HG02678 (cell line): ENCODE measurements at regions not wholly inside any gene's neighbourhood (a gene's known extent, or its start where the extent isn't known, plus 50 kb on each side); places are given as distances from the start of the nearest gene placed in this dataset.
"Not testable (repeated sequence)": the region's sequence is repeated elsewhere in the genome, so short reads cannot be mapped to it uniquely, and the experiment has no call there.

Source experiments
- ATAC-seq: cut with Tn5 transposase; IDR thresholded peaks from one replicate; pipeline ENCODE4 v1.9.1; 2021; ENCODE audit warnings: mild to moderate bottlenecking, moderate library complexity; ENCODE audit not compliant: unreplicated experiment

DNA sequence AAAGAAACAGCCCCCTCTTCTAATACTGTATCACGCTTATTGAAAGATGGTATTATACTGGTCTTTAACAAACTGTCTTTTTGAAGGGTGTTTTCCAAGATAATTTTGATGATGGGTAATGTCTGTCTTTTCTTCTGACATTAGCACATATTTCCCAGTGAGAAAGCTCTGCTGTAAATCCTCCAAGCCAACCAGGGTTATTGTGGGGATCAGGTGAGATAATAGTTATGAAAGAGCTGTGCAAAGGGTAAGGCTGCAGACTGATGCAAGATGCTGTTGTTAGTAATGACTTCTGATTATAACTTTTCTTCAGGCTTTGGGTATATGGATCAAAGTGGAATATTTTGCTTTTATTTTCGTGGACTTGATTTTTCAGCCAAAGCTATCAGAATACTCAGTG lies 581.7 kb downstream of the REEP3 start:
- ATAC-seq, result no peak

GRCh38 chr10:64103750-64104470 lies 582.7 kb downstream of the REEP3 start:
- no peak for ATAC-seq

- no peak for ATAC-seq
These were observed 588.8 kb downstream of the REEP3 start for GRCh38 chr10:64109926-64110495.

DNA sequence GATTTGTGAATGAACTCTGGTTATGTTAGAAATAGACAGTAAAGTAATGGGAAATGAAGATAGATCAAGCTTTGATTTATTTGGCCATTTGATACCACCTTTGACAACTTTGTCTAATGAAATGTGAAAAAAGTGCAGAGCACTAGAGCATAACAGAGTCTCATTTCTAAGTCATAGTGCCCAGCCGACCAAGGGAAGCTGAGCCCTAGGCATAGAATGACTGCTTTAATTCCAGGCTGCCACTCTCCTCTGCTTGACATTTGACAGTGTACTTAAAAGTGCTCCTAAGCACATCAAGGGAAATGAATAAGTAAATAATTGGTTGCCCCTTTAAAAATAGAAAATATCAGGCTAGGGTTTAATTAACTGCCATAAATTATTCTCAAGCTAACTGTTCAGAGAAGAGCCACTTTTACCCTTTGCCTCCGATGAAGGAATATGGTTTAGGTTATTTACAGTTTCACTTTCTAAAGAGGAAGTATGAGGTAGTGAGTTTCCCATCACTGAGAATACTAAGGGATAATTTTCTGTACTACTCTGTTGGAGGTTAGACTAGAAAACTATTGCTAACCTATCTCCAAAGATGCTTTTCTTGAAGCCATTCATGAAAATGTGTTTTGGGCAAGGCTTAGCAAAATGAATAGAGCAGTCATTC lies 591.6 kb downstream of the REEP3 start:
- ATAC-seq, result no peak

DNA sequence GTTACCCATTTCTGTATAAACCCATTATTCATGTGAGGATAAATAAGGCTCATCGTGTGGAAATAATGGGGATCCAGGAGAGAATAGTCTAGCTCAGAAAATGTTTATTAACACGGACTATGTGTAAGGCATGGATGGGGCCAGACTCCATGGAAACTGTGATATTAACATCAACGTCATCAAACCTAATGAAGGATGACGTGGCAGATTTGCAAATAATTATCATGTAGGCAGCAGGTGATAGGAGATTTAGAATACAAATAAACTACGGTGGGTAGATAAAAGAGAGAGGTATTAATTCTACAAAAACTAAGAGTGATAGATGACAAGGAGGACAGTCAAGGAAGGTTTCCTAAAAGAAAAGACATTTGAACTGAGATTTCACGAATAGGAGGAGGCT lies 592.2 kb downstream of the REEP3 start:
- no peak for ATAC-seq

DNA sequence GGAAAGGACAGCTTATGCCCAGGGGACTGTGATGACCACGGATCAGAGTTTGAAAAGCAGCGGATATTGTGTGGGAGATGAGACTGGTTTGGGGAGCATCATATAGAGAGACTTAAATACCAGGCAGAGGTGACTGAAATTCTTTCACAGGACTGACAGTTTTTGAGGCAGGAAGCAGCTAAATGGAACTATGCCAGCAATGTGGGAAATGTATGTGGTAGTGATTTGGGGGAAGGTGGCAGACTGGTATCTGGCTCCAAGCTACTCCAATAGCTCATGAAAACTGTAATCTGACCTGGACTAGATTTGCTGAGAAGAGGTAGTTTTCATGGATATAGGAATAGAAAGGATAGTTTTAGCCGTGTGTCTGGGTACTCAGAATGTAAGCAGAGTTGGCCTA lies 592.6 kb downstream of the REEP3 start:
- no peak for ATAC-seq

GRCh38 chr10:64115471-64115870 lies 594.3 kb downstream of the REEP3 start:
- ATAC-seq, result no peak

- ATAC-seq, result no peak
These were observed 594.9 kb downstream of the REEP3 start for GRCh38 chr10:64115908-64116643.

DNA sequence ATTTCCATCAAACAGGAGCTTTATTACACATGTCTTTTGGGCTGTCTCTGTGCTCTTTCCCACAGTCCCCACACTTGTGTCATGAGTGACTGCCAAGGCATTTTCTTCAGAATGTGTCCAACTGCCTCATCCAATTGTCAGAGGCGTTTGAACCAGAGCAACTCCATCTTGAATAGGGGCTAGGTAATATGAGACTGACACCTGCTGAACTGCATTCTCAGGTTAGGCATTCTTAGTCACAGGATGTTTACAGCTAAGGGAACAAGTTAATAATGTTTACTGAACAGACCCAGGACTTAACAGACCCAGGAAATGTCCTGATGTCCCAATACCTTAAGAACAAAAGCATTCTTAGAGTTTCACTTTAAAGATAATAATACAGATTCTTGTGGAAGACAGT lies 595.5 kb downstream of the REEP3 start:
- no peak for ATAC-seq

- no peak for ATAC-seq
These were observed 597.5 kb downstream of the REEP3 start for GRCh38 chr10:64118736-64119135.

DNA sequence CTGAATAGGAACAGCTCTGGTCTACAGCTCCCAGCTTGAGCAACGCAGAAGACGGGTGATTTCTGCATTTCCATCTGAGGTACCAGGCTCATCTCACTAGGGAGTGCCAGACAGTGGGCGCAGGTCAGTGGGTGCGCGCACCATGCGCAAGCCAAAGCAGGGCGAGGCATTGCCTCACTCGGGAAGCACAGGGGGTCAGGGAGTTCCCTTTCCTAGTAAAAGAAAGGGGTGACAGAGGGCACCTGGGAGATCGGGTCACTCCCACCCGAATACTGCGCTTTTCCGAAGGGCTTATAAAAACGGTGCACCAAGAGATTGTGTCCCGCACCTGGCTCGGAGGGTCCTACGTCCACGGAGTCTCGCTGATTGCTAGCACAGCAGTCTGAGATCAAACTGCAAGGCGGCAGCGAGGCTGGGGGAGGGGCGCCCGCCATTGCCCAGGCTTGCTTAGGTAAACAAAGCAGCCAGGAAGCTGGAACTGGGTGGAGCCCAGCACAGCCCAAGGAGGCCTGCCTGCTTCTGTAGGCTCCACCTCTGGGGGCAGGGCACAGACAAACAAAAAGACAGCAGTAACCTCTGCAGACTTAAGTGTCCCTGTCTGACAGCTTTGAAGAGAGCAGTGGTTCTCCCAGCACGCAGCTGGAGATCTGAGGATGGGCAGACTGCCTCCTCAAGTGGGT lies 599.2 kb downstream of the REEP3 start:
- not testable (repeated sequence) for ATAC-seq

GRCh38 chr10:64130152-64130551 lies 609.0 kb downstream of the REEP3 start:
- no peak for ATAC-seq

GRCh38 chr10:64134676-64135075 lies 613.5 kb downstream of the REEP3 start:
- no peak for ATAC-seq

GRCh38 chr10:64142395-64142794 lies 621.2 kb downstream of the REEP3 start:
- no peak for ATAC-seq

DNA sequence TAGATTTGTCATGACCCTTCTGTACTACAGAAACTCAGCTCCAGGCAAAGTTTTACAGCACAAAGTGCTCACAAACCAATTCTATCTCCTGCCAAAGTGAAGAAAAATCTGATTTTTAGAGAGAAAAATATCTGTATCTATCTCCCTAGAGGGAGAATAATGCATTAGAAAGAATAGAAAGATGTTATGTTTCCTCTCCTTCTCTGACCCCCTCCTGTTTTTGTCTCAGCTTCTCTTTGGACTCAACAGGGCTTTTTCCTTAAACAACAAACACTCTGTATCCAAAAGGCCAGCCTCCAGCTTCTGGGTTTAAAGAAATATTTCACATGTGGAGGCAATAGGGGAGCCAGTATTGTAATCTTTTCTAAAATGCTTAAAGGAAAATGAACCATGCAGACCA lies 627.4 kb downstream of the REEP3 start:
- no peak for ATAC-seq

- no peak for ATAC-seq
These were observed 635.0 kb downstream of the REEP3 start for GRCh38 chr10:64156166-64156565.

DNA sequence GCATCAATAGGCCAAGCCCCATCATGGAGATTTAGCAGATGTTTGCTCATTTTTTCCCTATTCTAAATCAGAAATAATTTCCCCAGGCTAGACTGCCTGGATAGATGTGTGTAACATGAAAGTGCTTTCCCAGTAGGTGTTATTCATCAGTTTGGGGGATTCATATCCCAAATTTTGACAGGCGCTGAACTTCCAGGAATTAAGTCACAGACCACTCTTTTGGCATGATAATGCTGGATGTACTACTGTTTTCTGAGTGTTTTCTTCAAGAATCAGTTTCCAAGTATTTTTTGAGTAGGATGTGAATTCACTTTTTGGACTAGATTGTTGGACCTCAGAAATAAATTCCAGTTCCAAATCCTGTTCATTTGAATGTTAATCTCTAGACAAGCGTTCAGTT lies 637.4 kb downstream of the REEP3 start:
- ATAC-seq, result no peak

DNA sequence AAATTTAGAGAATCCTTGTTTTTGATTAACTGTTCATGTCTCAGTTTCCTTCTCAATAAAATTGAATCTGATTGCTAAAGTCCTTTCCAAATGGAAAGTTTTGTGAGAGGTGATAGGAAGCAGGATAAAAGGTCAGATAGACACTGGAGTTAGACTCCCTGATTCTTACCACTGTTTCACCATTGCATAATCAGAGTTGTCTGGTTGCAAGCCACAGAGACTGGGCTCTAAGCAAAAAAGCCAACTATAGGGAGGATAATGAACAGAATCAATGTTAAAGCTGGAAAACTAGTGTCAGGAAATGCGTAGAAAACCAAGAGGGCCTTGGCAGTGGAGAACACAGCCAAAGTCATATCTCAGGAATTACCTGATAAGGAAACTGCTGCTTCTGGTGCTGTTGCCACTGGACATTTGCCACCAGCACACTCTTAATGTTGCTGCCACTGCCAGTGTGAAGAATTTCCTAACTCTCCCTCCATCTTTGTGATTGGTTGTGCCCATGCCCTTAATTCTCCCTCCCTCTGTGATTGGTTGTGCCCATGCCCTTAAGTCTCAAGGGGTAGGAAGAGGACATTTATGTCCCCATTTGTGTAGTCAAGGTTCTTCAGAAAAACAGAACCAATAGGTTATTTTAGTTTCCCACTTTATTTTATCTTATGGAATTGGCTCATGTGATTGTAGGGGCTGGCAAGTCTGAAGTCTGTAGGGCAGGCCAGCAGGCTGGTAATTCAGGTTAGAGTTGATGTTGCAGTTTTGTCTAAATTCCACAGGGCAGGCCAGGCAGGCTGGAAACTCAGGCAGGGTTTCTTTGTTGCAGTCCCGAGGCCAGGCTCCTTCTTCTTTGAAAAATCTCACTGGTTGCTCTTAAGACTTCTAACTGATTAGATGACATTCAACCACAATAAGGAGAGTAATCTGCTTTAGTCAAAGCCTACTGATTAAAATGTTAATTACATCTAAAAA lies 639.0 kb downstream of the REEP3 start:
- ATAC-seq, result no peak

- no peak for ATAC-seq
These were observed 649.6 kb downstream of the REEP3 start for GRCh38 chr10:64170791-64171190.

GRCh38 chr10:64173826-64174225 lies 652.6 kb downstream of the REEP3 start:
- ATAC-seq, result no peak
